ENCODE measurements at regions not wholly inside any gene's neighbourhood (a gene's known extent, or its start where the extent isn't known, plus 50 kb on each side); places are given as distances from the start of the nearest gene placed in this dataset.

DNA sequence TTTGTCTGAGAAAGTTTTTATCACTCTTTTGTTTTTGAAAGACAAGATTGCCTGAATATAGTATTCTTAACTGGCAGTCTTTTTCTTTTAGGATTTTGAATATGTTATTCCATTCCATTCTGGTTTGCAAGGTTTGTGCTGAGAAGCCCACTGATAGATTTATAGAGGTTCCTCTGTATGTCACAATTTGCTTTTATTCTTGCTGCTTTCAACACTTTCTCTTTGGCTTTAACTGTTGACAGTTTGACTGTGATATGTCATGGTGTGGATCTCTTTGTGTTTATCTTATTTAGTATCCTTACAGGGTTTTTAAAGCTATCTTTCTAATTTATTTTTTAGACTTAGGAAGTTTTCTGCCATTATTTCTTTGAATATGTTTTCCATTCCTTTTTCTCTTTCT is 331.2 kb upstream of the ATP11B start:
- no peaks in the 10 kb centered on the region for H3K36me3 ChIP-seq (replicated peaks in 1 of 2; ENCODE audit: insufficient read depth in 1 of 2, low read depth in 2 of 2)
- intact Hi-C loops (cut with DNase I) = no loop called here
- H3K9me3 ChIP-seq = no peaks in the 10 kb centered on the region
- no peak overlapping the region for H3K27ac ChIP-seq
- H3K27me3 ChIP-seq = no peaks in the 10 kb centered on the region
- no peak for ATAC-seq
- no peak overlapping the region for H3K4me3 ChIP-seq
- TF ChIP-seq CTCF (IDR thresholded peaks at IDR 0.05) = no peak
- TF ChIP-seq POLR2A (IDR thresholded peaks at IDR 0.05) = no peak
- H3K4me1 ChIP-seq = no peaks in the 10 kb centered on the region
- no peak for DNase-seq

DNA sequence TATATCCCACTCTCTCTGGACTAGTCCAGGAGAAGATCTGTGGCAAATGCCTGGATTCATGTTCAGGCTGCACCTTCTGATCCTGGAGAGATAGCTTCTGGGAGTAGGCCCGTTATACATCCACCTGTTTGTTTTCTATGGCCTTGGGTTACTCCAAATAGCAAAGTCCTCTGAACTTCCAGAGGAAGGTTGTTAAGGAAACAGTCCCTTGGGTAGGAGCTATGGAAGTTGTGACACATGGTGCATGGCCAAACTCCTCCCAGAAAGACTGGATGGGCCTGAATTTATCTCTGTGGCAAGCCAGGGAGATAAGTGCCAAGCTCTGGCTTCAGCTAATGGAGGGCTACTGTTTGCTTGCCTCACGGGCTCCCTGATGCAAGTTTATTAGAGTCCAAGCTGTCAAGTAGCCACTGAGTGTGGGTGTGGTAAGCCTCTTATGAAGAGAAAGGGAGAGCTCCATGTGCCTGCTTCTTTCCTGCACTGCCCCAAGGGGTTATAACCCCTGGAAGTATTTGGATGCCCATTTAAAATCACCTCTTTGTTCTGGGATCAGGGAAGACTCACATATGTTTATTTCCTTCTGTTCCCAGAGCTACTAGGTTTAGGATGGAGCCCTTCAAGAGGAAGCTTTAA is 328.7 kb upstream of the ATP11B start:
- H3K36me3 ChIP-seq (replicated peaks in 1 of 2; ENCODE audit: insufficient read depth in 1 of 2, low read depth in 2 of 2) = no peaks in the 10 kb centered on the region
- no peak overlapping the region for H3K27ac ChIP-seq
- ATAC-seq (no peak), DNase-seq (no peak)
- TF ChIP-seq CTCF (IDR thresholded peaks at IDR 0.05) = no peak
- TF ChIP-seq POLR2A (IDR thresholded peaks at IDR 0.05) = no peak
- no peaks in the 10 kb centered on the region for H3K27me3 ChIP-seq
- no peaks in the 10 kb centered on the region for H3K9me3 ChIP-seq
- H3K4me1 ChIP-seq = no peaks in the 10 kb centered on the region
- H3K4me3 ChIP-seq = no peak overlapping the region
- intact Hi-C loops (cut with DNase I) = no loop called here
- 34 to 39% methylated on average over 2 of the region's 2 CpGs for WGBS, 2 donors

GRCh38 chr3:182465301-182466185 is 327.8 kb upstream of the ATP11B start:
- intact Hi-C loops (cut with DNase I) = no loop called here
- WGBS, 2 donors = 86 to 91% methylated on average over 3 of the region's 3 CpGs
- no peak overlapping the region for H3K27ac ChIP-seq
- H3K36me3 ChIP-seq (replicated peaks in 1 of 2; ENCODE audit: insufficient read depth in 1 of 2, low read depth in 2 of 2) = no peaks in the 10 kb centered on the region
- H3K4me3 ChIP-seq = no peak overlapping the region
- TF ChIP-seq POLR2A (IDR thresholded peaks at IDR 0.05) = no peak
- no peak for TF ChIP-seq CTCF (IDR thresholded peaks at IDR 0.05)
- H3K4me1 ChIP-seq = no peaks in the 10 kb centered on the region
- ATAC-seq (no peak), DNase-seq (no peak)
- H3K9me3 ChIP-seq = no peaks in the 10 kb centered on the region
- no peaks in the 10 kb centered on the region for H3K27me3 ChIP-seq

GRCh38 chr3:182469086-182469485 is 324.2 kb upstream of the ATP11B start:
- Histone ChIP-seq H3K36me3 (replicated peaks in 1 of 2; ENCODE audit: insufficient read depth in 1 of 2, low read depth in 2 of 2) (no peaks in the 10 kb centered on the region), H3K9me3 (no peaks in the 10 kb centered on the region), H3K27ac (no peak overlapping the region), H3K27me3 (no peaks in the 10 kb centered on the region), H3K4me1 (no peaks in the 10 kb centered on the region), H3K4me3 (no peak overlapping the region)
- TF ChIP-seq POLR2A (IDR thresholded peaks at IDR 0.05) (no peak), CTCF (IDR thresholded peaks at IDR 0.05) (no peak)
- 80 to 90% methylated on average over 2 of the region's 2 CpGs for WGBS, 2 donors
- DNase-seq = no peak
- intact Hi-C loops (cut with DNase I) = no loop called here
- no peak for ATAC-seq

All from body of pancreas (tissue), 4 donors.